Esophagus squamous epithelium (tissue), 4 donors: ENCODE measurements at regions not wholly inside any gene's neighbourhood (a gene's known extent, or its start where the extent isn't known, plus 50 kb on each side); places are given as distances from the start of the nearest gene placed in this dataset.

ENCODE experiments used
- CTCF ChIP-seq, 6 experiments: fragments of 450-650 bp in 4 of 6; fragments of 200-600 bp in 2 of 6; sonication (generic) in 2 of 6; IDR thresholded peaks; one replicate each; pipeline ENCODE4 v1.5.1; 2016 to 2019; ENCODE audit warnings: antibody characterized with exemption in 6 of 6, mild to moderate bottlenecking in 4 of 6, moderate library complexity in 4 of 6
- POLR2A ChIP-seq, 4 donors: fragments of 450-650 bp; IDR thresholded peaks; one replicate each; pipeline ENCODE4 v1.6.1; 2017; ENCODE audit warnings: antibody characterized with exemption in 4 of 4, mild to moderate bottlenecking in 4 of 4, moderate library complexity in 3 of 4

DNA sequence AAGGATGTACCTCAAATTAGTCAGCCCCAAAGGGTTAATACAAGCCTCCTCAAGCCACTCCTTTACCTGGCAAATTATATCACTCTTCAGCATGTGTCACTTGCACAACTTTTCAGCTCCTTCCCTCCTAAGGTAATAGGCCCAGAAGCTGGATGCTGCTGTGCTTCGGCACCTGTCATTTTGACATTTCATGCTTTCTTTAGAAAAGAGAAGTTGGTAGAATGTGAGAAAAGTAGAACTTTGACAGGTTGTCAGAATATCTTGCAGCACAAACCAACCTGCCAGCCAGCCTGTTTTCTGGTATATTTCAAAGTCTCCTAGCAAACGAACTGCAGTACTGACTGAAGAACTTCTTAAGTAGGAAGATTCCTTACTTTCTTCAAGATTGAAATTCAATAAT, 2136.9 kb downstream of the MAT2B start:
- no peak for TF ChIP-seq CTCF (IDR thresholded peaks at IDR 0.05)
- no peak for TF ChIP-seq POLR2A (IDR thresholded peaks at IDR 0.05)
